Uterus (tissue), 2 donors: ENCODE measurements at regions not wholly inside any gene's neighbourhood (a gene's known extent, or its start where the extent isn't known, plus 50 kb on each side); places are given as distances from the start of the nearest gene placed in this dataset.

Experiments
- CTCF ChIP-seq, 4 experiments: fragments of 200-600 bp in 2 of 4; fragments of 450-650 bp in 2 of 4; sonication (generic) in 2 of 4; IDR thresholded peaks; one replicate each; pipeline ENCODE4 v1.5.1; 2016 to 2019; ENCODE audit warnings: antibody characterized with exemption in 4 of 4, mild to moderate bottlenecking in 2 of 4, moderate library complexity in 1 of 4
- POLR2A ChIP-seq, 2 donors: fragments of 450-650 bp; IDR thresholded peaks; one replicate each; pipeline ENCODE4 v1.6.1; 2016; ENCODE audit warnings: antibody characterized with exemption in 2 of 2, mild to moderate bottlenecking in 1 of 2, moderate library complexity in 1 of 2

GRCh38 chr9:36503172-36504088 is 69.3 kb upstream of the MELK start:
- TF ChIP-seq CTCF (IDR thresholded peaks at IDR 0.05) (no peak), POLR2A (IDR thresholded peaks at IDR 0.05) (no peak)
